B cell (primary cell): ENCODE measurements at regions not wholly inside any gene's neighbourhood (a gene's known extent, or its start where the extent isn't known, plus 50 kb on each side); places are given as distances from the start of the nearest gene placed in this dataset.

Experiments used
- ATAC-seq: fragments of 200-7000 bp; cut with Tn5 transposase; one replicate; pipeline ENCODE4 v1.10.0; 2021; ENCODE audit warnings: low read depth, mild to moderate bottlenecking, moderate number of reproducible peaks, moderate library complexity
- CTCF ChIA-PET: fragments of 350-600 bp; sonication (Branson Sonifier 250); formaldehyde crosslinking; loops from one replicate; lab custom pipeline; 2021; ENCODE audit warnings: antibody characterized with exemption, inconsistent platforms; lab: Charles Lee
- POLR2A ChIA-PET: fragments of 350-600 bp; sonication (Branson Sonifier 250); formaldehyde crosslinking; loops from one replicate; lab custom pipeline; 2021; ENCODE audit warnings: antibody characterized with exemption; lab: Charles Lee
- DNase-seq: peaks from one replicate; pipeline ENCODE4 v3.0.0; 2013
- H2AFZ ChIP-seq: 2 replicates; pipeline ENCODE4 v1.6.1; 2012; ENCODE audit warnings: mild to moderate bottlenecking, low read depth, low read length; ENCODE audit not compliant: insufficient read depth, poor library complexity, severe bottlenecking
- H3K27ac ChIP-seq, 2 donors: 1 replicate in 1 of 2; 2 replicates in 1 of 2; pipeline ENCODE4 v1.5.1; 2012 to 2013; ENCODE audit warnings: low read length in 2 of 2, mild to moderate bottlenecking in 2 of 2, moderate library complexity in 1 of 2
- H3K27me3 ChIP-seq, 4 experiments: fragments of 200-600 bp in 1 of 4; sonication (generic) in 1 of 4; replicated peaks in 1 of 4; 1 replicate in 2 of 4; 2 replicates in 2 of 4; pipeline versions ENCODE4 v1.6.1 to v1.7.0; 2013 to 2016; ENCODE audit warnings: low read length in 3 of 4, mild to moderate bottlenecking in 2 of 4, mixed read lengths in 1 of 4, moderate library complexity in 1 of 4; ENCODE audit not compliant: insufficient read depth in 4 of 4, control insufficient read depth in 3 of 4; ENCODE audit errors: control extremely low read depth in 1 of 4
- H3K36me3 ChIP-seq, 2 experiments: replicated peaks in 1 of 2; 1 replicate in 1 of 2; 2 replicates in 1 of 2; pipeline versions ENCODE4 v1.6.1 to v1.7.1; 2013; ENCODE audit warnings: low read length in 1 of 2; ENCODE audit not compliant: insufficient read depth in 2 of 2, control insufficient read depth in 1 of 2; ENCODE audit errors: control extremely low read depth in 1 of 2, extremely low read depth in 1 of 2
- H3K4me1 ChIP-seq, 2 donors: fragments of 200-600 bp in 1 of 2; sonication (generic) in 1 of 2; 1 replicate in 1 of 2; 2 replicates in 1 of 2; pipeline versions ENCODE4 v1.5.1 to v1.6.1; 2013 to 2017; ENCODE audit warnings: low read length in 2 of 2; ENCODE audit not compliant: control insufficient read depth in 2 of 2, insufficient read depth in 2 of 2
- H3K4me2 ChIP-seq: replicated peaks from 2 replicates; pipeline ENCODE3; 2012; ENCODE audit warnings: mild to moderate bottlenecking, low read depth, low read length; ENCODE audit not compliant: poor library complexity, severe bottlenecking
- H3K4me3 ChIP-seq, 5 experiments: fragments of 200-600 bp in 1 of 5; sonication (generic) in 1 of 5; 1 replicate in 3 of 5; 2 replicates in 2 of 5; pipeline versions ENCODE4 v1.5.1 to v1.7.0; 2011 to 2016; ENCODE audit warnings: low read length in 4 of 5, mild to moderate bottlenecking in 4 of 5, low read depth in 2 of 5, control low read depth in 1 of 5, moderate library complexity in 1 of 5; ENCODE audit not compliant: insufficient read depth in 1 of 5; ENCODE audit errors: control extremely low read depth in 1 of 5, extremely low read depth in 1 of 5
- H3K79me2 ChIP-seq: fragments of 200-600 bp; sonication (generic); one replicate; pipeline ENCODE4 v1.6.0; 2016; ENCODE audit warnings: low read length; ENCODE audit not compliant: control insufficient read depth, insufficient read depth
- H3K9ac ChIP-seq: fragments of 200-600 bp; sonication (generic); 2 replicates; pipeline ENCODE4 v1.6.1; 2017; ENCODE audit warnings: mild to moderate bottlenecking, low read length, moderate library complexity
- H3K9me3 ChIP-seq, 3 donors: one replicate each; pipeline versions ENCODE4 v1.6.1 to v1.7.1; 2013; ENCODE audit warnings: low read length in 2 of 3; ENCODE audit not compliant: control insufficient read depth in 2 of 3, insufficient read depth in 1 of 3; ENCODE audit errors: control extremely low read depth in 1 of 3
- H4K20me1 ChIP-seq: 2 replicates; pipeline ENCODE4 v1.6.0; 2012; ENCODE audit warnings: mild to moderate bottlenecking, low read length; ENCODE audit not compliant: insufficient read depth, control insufficient read depth, poor library complexity, severe bottlenecking
- H3K27ac Mint-ChIP-seq: one replicate; pipeline ENCODE4 v1.8.0; 2021; ENCODE audit warnings: mixed read lengths
- H3K27me3 Mint-ChIP-seq: one replicate; pipeline ENCODE4 v1.8.0; 2021; ENCODE audit warnings: mixed read lengths
- H3K4me1 Mint-ChIP-seq: one replicate; pipeline ENCODE4 v1.8.0; 2021; ENCODE audit warnings: mixed read lengths
- H3K4me3 Mint-ChIP-seq: one replicate; pipeline ENCODE4 v1.8.0; 2021; ENCODE audit warnings: mixed read lengths
- H3K9me3 Mint-ChIP-seq: one replicate; pipeline ENCODE4 v1.8.0; 2022; ENCODE audit warnings: mixed read lengths; ENCODE audit not compliant: insufficient read depth
- EZH2 ChIP-seq: IDR thresholded peaks from 2 replicates; pipeline ENCODE4 v1.6.1; 2012; ENCODE audit warnings: borderline replicate concordance, low read depth, mild to moderate bottlenecking, moderate library complexity, low read length; ENCODE audit not compliant: insufficient read depth, poor library complexity, severe bottlenecking
- WGBS: methylation state at CpG from one replicate; pipeline ENCODE4 v1.1.5; 2013; ENCODE audit warnings: missing lambda C conversion rate; ENCODE audit not compliant: insufficient coverage; 5-methylcytosine and 5-hydroxymethylcytosine counted together
- intact Hi-C: fragments of 100-400 bp; cut with micrococcal nuclease; formaldehyde crosslinking; loops from one replicate; pipeline ENCODE4 v1.10.0; 2022
- TF ChIP-seq, protein P1 (sequence below): fragments of 200-600 bp; IDR thresholded peaks from one replicate; pipeline ENCODE4 v1.8.0; 2022; ENCODE audit warnings: antibody characterized with exemption, mild to moderate bottlenecking

DNA sequence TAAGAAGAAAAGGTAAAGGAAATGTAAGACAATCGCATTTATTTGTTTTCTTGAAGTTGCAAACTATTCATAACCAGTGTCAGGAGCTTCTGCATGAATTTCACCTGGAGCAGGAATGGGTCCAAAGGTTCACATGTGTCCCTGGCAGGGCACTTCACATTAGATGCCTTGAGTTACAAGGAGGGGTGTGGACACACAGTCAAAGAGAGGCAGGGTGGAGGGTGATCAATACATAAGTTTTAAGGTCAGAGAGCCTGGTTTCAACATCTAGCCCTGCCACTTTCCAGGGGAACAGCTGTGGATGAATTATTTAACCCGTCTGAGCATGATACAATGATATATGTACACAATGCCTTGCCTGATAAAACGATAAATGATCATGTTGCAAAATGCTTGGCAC, 321.4 kb downstream of the CYP26B1 start:
- peaks cover 18% of the 10 kb centered on the region for H3K27me3 Mint-ChIP-seq
- DNase-seq (no peak), ATAC-seq (no peak)
- no peak overlapping the region for H3K4me3 ChIP-seq
- H3K4me2 ChIP-seq, result no peak overlapping the region
- no peaks in the 10 kb centered on the region for H3K4me1 ChIP-seq
- CTCF ChIA-PET, result interaction anchor here (0.6 kb wide), 1 partner anchor 32 kb away, joined by 3 read pairs; no protein-coding TSS in a partner anchor
- H3K27ac Mint-ChIP-seq, result no peak overlapping the region
- no peak overlapping the region for H3K27ac ChIP-seq
- no peaks in the 10 kb centered on the region for H3K4me1 Mint-ChIP-seq
- H3K27me3 ChIP-seq, result no peaks in the 10 kb centered on the region
- no peak for TF ChIP-seq EZH2
- TF ChIP-seq, protein P1, sequence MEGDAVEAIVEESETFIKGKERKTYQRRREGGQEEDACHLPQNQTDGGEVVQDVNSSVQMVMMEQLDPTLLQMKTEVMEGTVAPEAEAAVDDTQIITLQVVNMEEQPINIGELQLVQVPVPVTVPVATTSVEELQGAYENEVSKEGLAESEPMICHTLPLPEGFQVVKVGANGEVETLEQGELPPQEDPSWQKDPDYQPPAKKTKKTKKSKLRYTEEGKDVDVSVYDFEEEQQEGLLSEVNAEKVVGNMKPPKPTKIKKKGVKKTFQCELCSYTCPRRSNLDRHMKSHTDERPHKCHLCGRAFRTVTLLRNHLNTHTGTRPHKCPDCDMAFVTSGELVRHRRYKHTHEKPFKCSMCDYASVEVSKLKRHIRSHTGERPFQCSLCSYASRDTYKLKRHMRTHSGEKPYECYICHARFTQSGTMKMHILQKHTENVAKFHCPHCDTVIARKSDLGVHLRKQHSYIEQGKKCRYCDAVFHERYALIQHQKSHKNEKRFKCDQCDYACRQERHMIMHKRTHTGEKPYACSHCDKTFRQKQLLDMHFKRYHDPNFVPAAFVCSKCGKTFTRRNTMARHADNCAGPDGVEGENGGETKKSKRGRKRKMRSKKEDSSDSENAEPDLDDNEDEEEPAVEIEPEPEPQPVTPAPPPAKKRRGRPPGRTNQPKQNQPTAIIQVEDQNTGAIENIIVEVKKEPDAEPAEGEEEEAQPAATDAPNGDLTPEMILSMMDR, result no peak
- H3K9me3 ChIP-seq, result peaks cover 0 to 4% (median 0%) of the 10 kb centered on the region in 3 donors
- H3K36me3 ChIP-seq, result no peaks in the 10 kb centered on the region
- POLR2A ChIA-PET, result no interaction called here
- no peaks in the 10 kb centered on the region for H3K79me2 ChIP-seq
- no peak overlapping the region for H2AFZ ChIP-seq
- H4K20me1 ChIP-seq, result no peaks in the 10 kb centered on the region
- H3K9ac ChIP-seq, result no peak overlapping the region
- WGBS, result 100% methylated on average over 1 of the region's 3 CpGs
- intact Hi-C loops, result no loop called here
- no peak overlapping the region for H3K4me3 Mint-ChIP-seq
- H3K9me3 Mint-ChIP-seq, result no peaks in the 10 kb centered on the region

DNA sequence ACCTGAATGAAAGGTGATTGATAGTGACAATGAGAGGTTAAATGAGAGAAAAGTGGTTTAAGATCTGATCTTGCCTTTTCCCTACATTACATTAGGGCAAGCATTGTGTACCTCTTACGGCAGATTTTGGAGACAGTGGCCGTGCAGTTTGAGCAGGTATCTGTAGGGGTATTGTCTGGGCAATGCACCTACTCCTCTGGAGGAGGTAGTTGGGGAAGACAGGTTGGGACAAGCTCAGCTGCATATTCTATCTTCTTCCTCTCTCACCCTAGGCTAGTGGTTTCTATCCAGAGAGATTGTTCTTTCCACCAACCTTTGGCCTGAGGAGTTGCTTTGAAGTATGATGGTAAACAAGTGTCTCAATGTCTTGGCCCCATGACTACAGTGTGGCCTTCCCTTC, 323.2 kb downstream of the CYP26B1 start:
- H2AFZ ChIP-seq, result no peak overlapping the region

More for the DNA sequence above, 323.2 kb downstream of the CYP26B1 start:
- Mint-ChIP-seq H3K4me3 (no peak overlapping the region), H3K27ac (no peak overlapping the region), H3K4me1 (no peaks in the 10 kb centered on the region), H3K9me3 (no peaks in the 10 kb centered on the region), H3K27me3 (peaks cover 15% of the 10 kb centered on the region)
- no CpG with 5 or more reads among the region's 2 CpGs for WGBS
- Histone ChIP-seq H3K4me1 (no peaks in the 10 kb centered on the region), H4K20me1 (no peaks in the 10 kb centered on the region), H3K27ac (no peak overlapping the region), H3K9me3 (peaks cover 0 to 4% (median 0%) of the 10 kb centered on the region in 3 donors), H3K4me3 (no peak overlapping the region), H3K4me2 (no peak overlapping the region), H3K36me3 (no peaks in the 10 kb centered on the region), H3K27me3 (no peaks in the 10 kb centered on the region), H3K9ac (no peak overlapping the region), H3K79me2 (no peaks in the 10 kb centered on the region)
- POLR2A ChIA-PET, result no interaction called here
- TF ChIP-seq EZH2, result no peak
- TF ChIP-seq, protein P1, result no peak
- CTCF ChIA-PET, result no interaction called here
- no peak for ATAC-seq
- no peak for DNase-seq
- intact Hi-C loops, result no loop called here
